ENCODE measurements at regions not wholly inside any gene's neighbourhood (a gene's known extent, or its start where the extent isn't known, plus 50 kb on each side); places are given as distances from the start of the nearest gene placed in this dataset.
"Not testable (repeated sequence)": the region's sequence is repeated elsewhere in the genome, so short reads cannot be mapped to it uniquely, and the experiment has no call there.

GRCh38 chr6:14396826-14397517, 279.4 kb downstream of the CD83 start:
- DNase-seq (ENCODE audit: low read depth), result no peak

GRCh38 chr6:14397518-14397901, 279.9 kb downstream of the CD83 start:
- no peak for DNase-seq (ENCODE audit: low read depth)

- DNase-seq (ENCODE audit: low read depth), result no peak
Measured at GRCh38 chr6:14398953-14399352, 281.4 kb downstream of the CD83 start.

- DNase-seq (ENCODE audit: low read depth), result no peak
Measured at GRCh38 chr6:14399635-14400034, 282.1 kb downstream of the CD83 start.

- DNase-seq (ENCODE audit: low read depth), result no peak
Measured at GRCh38 chr6:14401246-14401645, 283.7 kb downstream of the CD83 start.

- no peak for DNase-seq (ENCODE audit: low read depth)
Measured at GRCh38 chr6:14406614-14407331, 289.2 kb downstream of the CD83 start.

- DNase-seq (ENCODE audit: low read depth), result no peak
Measured at GRCh38 chr6:14408446-14408845, 290.9 kb downstream of the CD83 start.

- DNase-seq (ENCODE audit: low read depth), result no peak
Measured at GRCh38 chr6:14412026-14412425, 294.5 kb downstream of the CD83 start.

GRCh38 chr6:14415452-14415851, 297.9 kb downstream of the CD83 start:
- no peak for DNase-seq (ENCODE audit: low read depth)

GRCh38 chr6:14417377-14417776, 299.8 kb downstream of the CD83 start:
- DNase-seq (ENCODE audit: low read depth), result no peak

GRCh38 chr6:14419224-14419623, 301.7 kb downstream of the CD83 start:
- DNase-seq (ENCODE audit: low read depth), result not testable (repeated sequence)

- DNase-seq (ENCODE audit: low read depth), result no peak
Measured at GRCh38 chr6:14422061-14422460, 304.5 kb downstream of the CD83 start.

GRCh38 chr6:14422917-14423316, 305.3 kb downstream of the CD83 start:
- DNase-seq (ENCODE audit: low read depth), result no peak

- no peak for DNase-seq (ENCODE audit: low read depth)
Measured at GRCh38 chr6:14423330-14423729, 305.8 kb downstream of the CD83 start.

GRCh38 chr6:14423955-14424354, 306.4 kb downstream of the CD83 start:
- DNase-seq (ENCODE audit: low read depth), result no peak

GRCh38 chr6:14425805-14426204, 308.2 kb downstream of the CD83 start:
- DNase-seq (ENCODE audit: low read depth), result no peak

GRCh38 chr6:14426281-14426680, 308.7 kb downstream of the CD83 start:
- no peak for DNase-seq (ENCODE audit: low read depth)

GRCh38 chr6:14428269-14428668, 310.7 kb downstream of the CD83 start:
- DNase-seq (ENCODE audit: low read depth), result no peak

GRCh38 chr6:14429396-14429795, 311.8 kb downstream of the CD83 start:
- no peak for DNase-seq (ENCODE audit: low read depth)

GRCh38 chr6:14430218-14430617, 312.6 kb downstream of the CD83 start:
- DNase-seq (ENCODE audit: low read depth), result no peak

- no peak for DNase-seq (ENCODE audit: low read depth)
Measured at GRCh38 chr6:14431385-14432330, 314.1 kb downstream of the CD83 start.

GRCh38 chr6:14434916-14435690, 317.5 kb downstream of the CD83 start:
- no peak for DNase-seq (ENCODE audit: low read depth)

Measured in GM04503 (cell line).